H9 (cell line): ENCODE measurements at regions not wholly inside any gene's neighbourhood (a gene's known extent, or its start where the extent isn't known, plus 50 kb on each side); places are given as distances from the start of the nearest gene placed in this dataset.

Source experiments
- DNase-seq: peaks from one replicate; pipeline ENCODE4 v3.0.0-alpha.2; 2017
- H2AFZ ChIP-seq: one replicate; pipeline ENCODE4 v1.6.1; 2013; ENCODE audit warnings: mild to moderate bottlenecking, low read length, control low read depth, moderate library complexity
- H2AK5ac ChIP-seq: 2 replicates; pipeline ENCODE4 v1.6.1; 2013; ENCODE audit warnings: low read length, control low read depth, mixed read lengths; ENCODE audit not compliant: insufficient read length
- H2BK120ac ChIP-seq: one replicate; pipeline ENCODE4 v1.6.1; 2013; ENCODE audit warnings: low read depth, mild to moderate bottlenecking, low read length, control low read depth, inconsistent platforms; ENCODE audit not compliant: poor library complexity, severe bottlenecking
- H2BK12ac ChIP-seq: 2 replicates; pipeline ENCODE4 v1.6.1; 2013; ENCODE audit warnings: low read length, control low read depth, mixed read lengths, low read depth; ENCODE audit not compliant: insufficient read length
- H2BK15ac ChIP-seq: 2 replicates; pipeline ENCODE4 v1.6.1; 2013; ENCODE audit warnings: low read depth, low read length, control low read depth
- H2BK20ac ChIP-seq: one replicate; pipeline ENCODE4 v1.6.1; 2013; ENCODE audit warnings: low read depth, mild to moderate bottlenecking, low read length, control low read depth, inconsistent platforms; ENCODE audit not compliant: poor library complexity, severe bottlenecking
- H2BK5ac ChIP-seq: 2 replicates; pipeline ENCODE4 v1.6.1; 2013; ENCODE audit warnings: low read length, control low read depth, mixed read lengths; ENCODE audit not compliant: insufficient read length
- H3K14ac ChIP-seq: 2 replicates; pipeline ENCODE4 v1.6.1; 2013; ENCODE audit warnings: low read length, control low read depth; ENCODE audit not compliant: insufficient read depth
- H3K18ac ChIP-seq: 2 replicates; pipeline ENCODE4 v1.6.1; 2013; ENCODE audit warnings: low read depth, mild to moderate bottlenecking, mixed read lengths, low read length, control low read depth; ENCODE audit not compliant: insufficient read length
- H3K23ac ChIP-seq: 2 replicates; pipeline ENCODE4 v1.6.1; 2013; ENCODE audit warnings: low read length, control low read depth, mixed read lengths, low read depth; ENCODE audit not compliant: insufficient read length
- H3K23me2 ChIP-seq: 2 replicates; pipeline ENCODE4 v1.6.1; 2013; ENCODE audit warnings: low read depth, mild to moderate bottlenecking, mixed read lengths, low read length, control low read depth; ENCODE audit not compliant: insufficient read length, poor library complexity, severe bottlenecking
- H3K27ac ChIP-seq: 2 replicates; pipeline ENCODE4 v1.5.1; 2013; ENCODE audit warnings: low read length, control low read depth, mixed read lengths, low read depth; ENCODE audit not compliant: insufficient read length
- H3K27me3 ChIP-seq: 2 replicates; pipeline ENCODE4 v1.6.1; 2013; ENCODE audit warnings: low read length, control low read depth, inconsistent platforms; ENCODE audit not compliant: insufficient read depth
- H3K4ac ChIP-seq: 2 replicates; pipeline ENCODE4 v1.6.1; 2013; ENCODE audit warnings: low read depth, mild to moderate bottlenecking, control low read depth, inconsistent platforms, low read length, moderate library complexity
- H3K4me1 ChIP-seq: 2 replicates; pipeline ENCODE4 v1.6.1; 2013; ENCODE audit warnings: low read length, control low read depth, inconsistent platforms; ENCODE audit not compliant: insufficient read depth
- H3K4me2 ChIP-seq: 2 replicates; pipeline ENCODE4 v1.6.1; 2013; ENCODE audit warnings: low read length, control low read depth, mixed read lengths; ENCODE audit not compliant: insufficient read length, insufficient read depth
- H3K56ac ChIP-seq: 2 replicates; pipeline ENCODE4 v1.6.1; 2013; ENCODE audit warnings: low read depth, mild to moderate bottlenecking, mixed read lengths, low read length, control low read depth; ENCODE audit not compliant: insufficient read length
- H3K79me1 ChIP-seq: 2 replicates; pipeline ENCODE4 v1.6.1; 2013; ENCODE audit warnings: low read depth, mild to moderate bottlenecking, moderate library complexity, low read length, control low read depth, inconsistent platforms; ENCODE audit not compliant: insufficient read depth, poor library complexity, severe bottlenecking
- H3K79me2 ChIP-seq: 2 replicates; pipeline ENCODE4 v1.6.1; 2013; ENCODE audit warnings: low read length, control low read depth, inconsistent platforms; ENCODE audit not compliant: insufficient read depth
- H3K9ac ChIP-seq: 2 replicates; pipeline ENCODE4 v1.6.1; 2013; ENCODE audit warnings: low read length, control low read depth, mixed read lengths; ENCODE audit not compliant: insufficient read length; ENCODE audit errors: extremely low read depth
- H3K9me3 ChIP-seq: one replicate; pipeline ENCODE4 v1.6.1; 2013; ENCODE audit warnings: low read depth, low read length, inconsistent platforms; ENCODE audit not compliant: control insufficient read depth
- H3T11ph ChIP-seq: one replicate; pipeline ENCODE4 v1.6.1; 2013; ENCODE audit warnings: mild to moderate bottlenecking, low read length, control low read depth, inconsistent platforms
- H4K20me1 ChIP-seq: one replicate; pipeline ENCODE4 v1.6.1; 2013; ENCODE audit not compliant: control insufficient read depth, insufficient read length, insufficient read depth
- H4K5ac ChIP-seq: 2 replicates; pipeline ENCODE4 v1.6.1; 2013; ENCODE audit warnings: low read depth, mild to moderate bottlenecking, mixed read lengths, low read length, control low read depth; ENCODE audit not compliant: insufficient read length
- H4K8ac ChIP-seq: replicated peaks from 2 replicates; pipeline ENCODE4 v1.6.1; 2013; ENCODE audit warnings: low read length, control low read depth, mixed read lengths, low read depth; ENCODE audit not compliant: insufficient read length
- H4K91ac ChIP-seq: 2 replicates; pipeline ENCODE4 v1.6.1; 2013; ENCODE audit warnings: low read depth, mild to moderate bottlenecking, moderate library complexity, mixed read lengths, low read length, control low read depth; ENCODE audit not compliant: insufficient read length
- H3K27ac Mint-ChIP-seq, 3 experiments: 2 replicates in 2 of 3; 3 replicates in 1 of 3; pipeline ENCODE4 v1.8.0; 2020 to 2021; ENCODE audit warnings: mixed read lengths in 3 of 3, mild to moderate bottlenecking in 1 of 3, moderate library complexity in 1 of 3
- H3K27me3 Mint-ChIP-seq: 2 replicates; pipeline ENCODE4 v1.8.0; 2021; ENCODE audit warnings: low read depth, mild to moderate bottlenecking, moderate library complexity, mixed read lengths
- H3K36me3 Mint-ChIP-seq, 3 experiments: 2 replicates in 2 of 3; 3 replicates in 1 of 3; pipeline ENCODE4 v1.8.0; 2020 to 2021; ENCODE audit warnings: low read depth in 3 of 3, mixed read lengths in 3 of 3; ENCODE audit not compliant: insufficient read depth in 1 of 3
- H3K4me1 Mint-ChIP-seq, 2 experiments: 2 replicates each; pipeline ENCODE4 v1.8.0; 2020; ENCODE audit warnings: mixed read lengths in 2 of 2
- H3K4me3 Mint-ChIP-seq, 2 experiments: 2 replicates in 1 of 2; 3 replicates in 1 of 2; pipeline ENCODE4 v1.8.0; 2020 to 2021; ENCODE audit warnings: mild to moderate bottlenecking in 2 of 2, mixed read lengths in 2 of 2, moderate library complexity in 1 of 2
- H3K9me3 Mint-ChIP-seq, 2 experiments: 2 replicates in 1 of 2; 3 replicates in 1 of 2; pipeline ENCODE4 v1.8.0; 2020; ENCODE audit warnings: mild to moderate bottlenecking in 2 of 2, mixed read lengths in 2 of 2, moderate library complexity in 1 of 2
- TF ChIP-seq, protein P1 (sequence below): fragments of 200-600 bp; sonication (generic); conservative IDR thresholded peaks from 3 replicates; pipeline ENCODE4 v1.8.0; 2021; ENCODE audit warnings: antibody characterized with exemption, mild to moderate bottlenecking

DNA sequence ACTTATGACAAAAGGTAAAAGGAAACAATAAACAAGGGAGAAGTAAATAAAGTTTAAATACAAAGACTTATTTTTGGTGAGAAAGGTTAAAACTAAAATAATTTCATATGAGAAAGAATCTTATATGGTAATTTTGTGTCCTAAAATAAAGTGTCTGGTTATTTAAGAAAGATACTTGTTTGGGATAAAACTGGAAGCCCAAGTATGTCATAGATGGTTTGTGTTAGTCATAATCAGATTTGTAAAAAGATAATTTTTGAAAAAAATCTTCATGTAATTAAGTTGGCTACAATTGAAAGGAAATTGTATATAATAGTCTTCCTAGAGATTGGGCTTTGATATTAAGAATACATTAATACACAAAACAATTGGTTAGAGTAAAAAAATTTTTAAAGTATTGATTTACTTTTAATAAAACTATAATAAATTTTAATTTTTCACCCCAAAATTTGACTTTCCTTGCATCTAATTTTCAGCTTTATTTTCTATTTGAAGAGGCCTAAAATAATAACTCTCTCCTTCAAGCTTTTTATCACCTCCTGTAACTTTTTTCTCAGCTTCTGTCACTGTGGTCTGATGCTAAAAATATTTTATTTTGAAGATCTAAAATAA is 315.6 kb downstream of the SLITRK5 start:
- H3K9ac ChIP-seq: no peak overlapping the region
- H2AK5ac ChIP-seq: no peak overlapping the region
- Mint-ChIP-seq H3K36me3 (peaks cover 0 to 13% (median 7%) of the 10 kb centered on the region in 3 experiments; a peak in 4 of 7 replicates), H3K27ac (no peak overlapping the region), H3K4me1 (no peaks in the 10 kb centered on the region), H3K27me3 (no peaks in the 10 kb centered on the region), H3K9me3 (peaks cover 22 to 30% of the 10 kb centered on the region in 2 experiments), H3K4me3 (no peak overlapping the region)
- H3K4me2 ChIP-seq: no peak overlapping the region
- no peaks in the 10 kb centered on the region for H3K4me1 ChIP-seq
- no peaks in the 10 kb centered on the region for H3K23me2 ChIP-seq
- H3K56ac ChIP-seq: no peak overlapping the region
- H3K27me3 ChIP-seq: no peaks in the 10 kb centered on the region
- H3K18ac ChIP-seq: no peak overlapping the region
- H4K20me1 ChIP-seq: no peaks in the 10 kb centered on the region
- TF ChIP-seq, protein P1, sequence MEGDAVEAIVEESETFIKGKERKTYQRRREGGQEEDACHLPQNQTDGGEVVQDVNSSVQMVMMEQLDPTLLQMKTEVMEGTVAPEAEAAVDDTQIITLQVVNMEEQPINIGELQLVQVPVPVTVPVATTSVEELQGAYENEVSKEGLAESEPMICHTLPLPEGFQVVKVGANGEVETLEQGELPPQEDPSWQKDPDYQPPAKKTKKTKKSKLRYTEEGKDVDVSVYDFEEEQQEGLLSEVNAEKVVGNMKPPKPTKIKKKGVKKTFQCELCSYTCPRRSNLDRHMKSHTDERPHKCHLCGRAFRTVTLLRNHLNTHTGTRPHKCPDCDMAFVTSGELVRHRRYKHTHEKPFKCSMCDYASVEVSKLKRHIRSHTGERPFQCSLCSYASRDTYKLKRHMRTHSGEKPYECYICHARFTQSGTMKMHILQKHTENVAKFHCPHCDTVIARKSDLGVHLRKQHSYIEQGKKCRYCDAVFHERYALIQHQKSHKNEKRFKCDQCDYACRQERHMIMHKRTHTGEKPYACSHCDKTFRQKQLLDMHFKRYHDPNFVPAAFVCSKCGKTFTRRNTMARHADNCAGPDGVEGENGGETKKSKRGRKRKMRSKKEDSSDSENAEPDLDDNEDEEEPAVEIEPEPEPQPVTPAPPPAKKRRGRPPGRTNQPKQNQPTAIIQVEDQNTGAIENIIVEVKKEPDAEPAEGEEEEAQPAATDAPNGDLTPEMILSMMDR: no peak
- H3T11ph ChIP-seq: no peak overlapping the region
- H2BK12ac ChIP-seq: no peak overlapping the region
- no peak for DNase-seq
- H2AFZ ChIP-seq: no peak overlapping the region
- H3K79me2 ChIP-seq: no peaks in the 10 kb centered on the region
- no peak overlapping the region for H3K14ac ChIP-seq
- no peak overlapping the region for H4K5ac ChIP-seq
- no peak overlapping the region for H4K91ac ChIP-seq
- no peak overlapping the region for H2BK15ac ChIP-seq
- H2BK120ac ChIP-seq: no peak overlapping the region
- no peak overlapping the region for H3K4ac ChIP-seq
- no peaks in the 10 kb centered on the region for H3K9me3 ChIP-seq
- H4K8ac ChIP-seq: no peak overlapping the region
- H2BK20ac ChIP-seq: no peak overlapping the region
- no peaks in the 10 kb centered on the region for H3K79me1 ChIP-seq
- no peak overlapping the region for H3K23ac ChIP-seq
- no peak overlapping the region for H3K27ac ChIP-seq
- no peak overlapping the region for H2BK5ac ChIP-seq
